GM12878 (cell line): ENCODE measurements at regions not wholly inside any gene's neighbourhood (a gene's known extent, or its start where the extent isn't known, plus 50 kb on each side); places are given as distances from the start of the nearest gene placed in this dataset.

ENCODE experiments used
- ATAC-seq: fragments of 200-7000 bp; cut with Tn5 transposase; 3 replicates; pipeline ENCODE4 v1.9.1; 2020; ENCODE audit warnings: mild to moderate bottlenecking, moderate library complexity
- BruUV-seq: library from RNA; stranded (reverse); fragments of 400-500 nt; replicated peaks from 2 replicates; lab custom pipeline; 2021; lab: Mats Ljungman, UMichigan
- CTCF ChIA-PET: fragments of 300-600 bp; sonication (Branson Sonifier 250); formaldehyde crosslinking; extraction: SDS; loops from one replicate; lab custom pipeline; 2021; ENCODE audit warnings: inconsistent platforms; lab: Yijun Ruan, JAX
- POLR2A ChIA-PET: fragments of 350-600 bp; formaldehyde crosslinking; extraction: SDS; loops from one replicate; lab custom pipeline; 2021; ENCODE audit warnings: inconsistent platforms; lab: Charles Lee
- RAD21 ChIA-PET: fragments of 300-600 bp; sonication (Branson Sonifier 250); formaldehyde crosslinking; loops from one replicate; lab custom pipeline; 2023; ENCODE audit warnings: antibody characterized with exemption; ENCODE audit not compliant: unreplicated experiment; lab: Charles Lee
- SMC1A ChIA-PET: fragments of 300-600 bp; sonication (Branson Sonifier 250); formaldehyde crosslinking; loops from one replicate; lab custom pipeline; 2023; ENCODE audit not compliant: unreplicated experiment, uncharacterized antibody; lab: Charles Lee
- DNase-seq: peaks from one replicate; pipeline ENCODE4 v3.0.0-alpha.2; 2011; ENCODE audit warnings: low read depth, low spot score
- FAIRE-seq: peaks from 3 replicates; lab custom pipeline; 2011; peaks lifted over from hg19 to GRCh38; lab: Jason Lieb, UNC
- H2AFZ ChIP-seq: 2 replicates; pipeline ENCODE4 v1.6.0; 2011; ENCODE audit warnings: low read depth, low read length, control low read depth; ENCODE audit not compliant: control insufficient read depth
- H3K27ac ChIP-seq: 2 replicates; pipeline ENCODE4 v1.5.1; 2011; ENCODE audit warnings: control low read depth; ENCODE audit not compliant: control insufficient read depth, insufficient read depth
- H3K27me3 ChIP-seq, 2 experiments: replicated peaks in 1 of 2; 2 replicates each; pipeline versions ENCODE4 v1.6.0 to v1.6.1; 2011; ENCODE audit warnings: low read length in 1 of 2; ENCODE audit not compliant: control insufficient read depth in 2 of 2, insufficient read depth in 2 of 2
- H3K36me3 ChIP-seq, 2 experiments: 2 replicates each; pipeline ENCODE4 v1.5.1; 2011; ENCODE audit warnings: low read length in 1 of 2; ENCODE audit not compliant: control insufficient read depth in 2 of 2, insufficient read depth in 2 of 2
- H3K4me1 ChIP-seq: 2 replicates; pipeline ENCODE4 v1.6.1; 2011; ENCODE audit warnings: mild to moderate bottlenecking, low read length, moderate library complexity, mixed read lengths; ENCODE audit not compliant: control insufficient read depth, insufficient read depth
- H3K4me2 ChIP-seq: 2 replicates; pipeline ENCODE4 v1.6.0; 2011; ENCODE audit warnings: control low read depth; ENCODE audit not compliant: control insufficient read depth, insufficient read depth
- H3K4me3 ChIP-seq: fragments of 200-600 bp; sonication (generic); 2 replicates; pipeline ENCODE4 v1.5.1; 2016
- H3K79me2 ChIP-seq: 2 replicates; pipeline ENCODE4 v1.6.0; 2011; ENCODE audit warnings: low read length; ENCODE audit not compliant: control insufficient read depth, insufficient read depth
- H3K9ac ChIP-seq: 2 replicates; pipeline ENCODE4 v1.8.0; 2011; ENCODE audit warnings: low read length, control low read depth, mixed read lengths; ENCODE audit not compliant: control insufficient read depth, insufficient read depth
- H3K9me3 ChIP-seq: replicated peaks from 3 replicates; pipeline ENCODE4 v1.5.1; 2011; ENCODE audit warnings: mild to moderate bottlenecking, low read length; ENCODE audit not compliant: control insufficient read depth, insufficient read depth
- H4K20me1 ChIP-seq: 2 replicates; pipeline ENCODE4 v1.6.0; 2011; ENCODE audit not compliant: control insufficient read depth, insufficient read depth
- BHLHE40 ChIP-seq, 2 experiments: fragments of 450-650 bp in 1 of 2; IDR thresholded peaks; 2 replicates each; pipeline ENCODE4 v1.6.1; 2011 to 2017; ENCODE audit warnings: low read depth in 2 of 2, borderline replicate concordance in 1 of 2, improper control_type of control experiment in 1 of 2, low read length in 1 of 2, mild to moderate bottlenecking in 1 of 2
- BRCA1 ChIP-seq: IDR thresholded peaks from 2 replicates; pipeline ENCODE4 v1.6.1; 2011; ENCODE audit warnings: low read depth, low read length, improper control_type of control experiment
- CBFB ChIP-seq: IDR thresholded peaks from 2 replicates; pipeline ENCODE4 v1.6.1; 2016; ENCODE audit warnings: antibody characterized with exemption, low read depth
- CHD2 ChIP-seq: IDR thresholded peaks from 2 replicates; pipeline ENCODE4 v1.6.1; 2011; ENCODE audit warnings: low read depth, low read length, improper control_type of control experiment, borderline replicate concordance
- FOXM1 ChIP-seq: IDR thresholded peaks from 2 replicates; pipeline ENCODE4 v1.6.1; 2012; ENCODE audit warnings: low read depth, mild to moderate bottlenecking, inconsistent platforms, low read length, moderate library complexity
- IKZF1 ChIP-seq: fragments of 450-650 bp; conservative IDR thresholded peaks from 2 replicates; pipeline ENCODE4 v1.6.1; 2017; ENCODE audit warnings: antibody characterized with exemption, mild to moderate bottlenecking
- IRF5 ChIP-seq: fragments of 450-650 bp; IDR thresholded peaks from 2 replicates; pipeline ENCODE4 v1.6.1; 2017; ENCODE audit warnings: borderline replicate concordance
- KAT2A ChIP-seq: conservative IDR thresholded peaks from 2 replicates; pipeline ENCODE4 v1.6.1; 2011; ENCODE audit warnings: low read depth, low read length; ENCODE audit not compliant: control insufficient read depth
- MTA3 ChIP-seq: IDR thresholded peaks from 2 replicates; pipeline ENCODE4 v1.6.1; 2012; ENCODE audit warnings: low read length, inconsistent platforms, borderline replicate concordance
- NR2C1 ChIP-seq: fragments of 450-650 bp; IDR thresholded peaks from 2 replicates; pipeline ENCODE4 v1.6.1; 2017; ENCODE audit warnings: antibody characterized with exemption, mild to moderate bottlenecking, moderate library complexity
- RBBP5 ChIP-seq: fragments of 200-600 bp; sonication (generic); conservative IDR thresholded peaks from 2 replicates; pipeline ENCODE4 v1.6.1; 2016
- RELB ChIP-seq: fragments of 450-650 bp; IDR thresholded peaks from 2 replicates; pipeline ENCODE4 v1.6.1; 2017; ENCODE audit warnings: low read depth, mild to moderate bottlenecking, moderate library complexity
- SMC3 ChIP-seq: IDR thresholded peaks from 2 replicates; pipeline ENCODE4 v1.6.1; 2011; ENCODE audit warnings: low read length, improper control_type of control experiment, borderline replicate concordance
- USF2 ChIP-seq: IDR thresholded peaks from 2 replicates; pipeline ENCODE4 v1.6.1; 2011; ENCODE audit warnings: low read depth, low read length, improper control_type of control experiment, borderline replicate concordance
- ZBTB4 ChIP-seq: fragments of 450-650 bp; formaldehyde crosslinking; IDR thresholded peaks from 2 replicates; pipeline ENCODE4 v1.4.0; 2022; ENCODE audit warnings: mild to moderate bottlenecking, moderate library complexity
- ZNF217 ChIP-seq: fragments of 450-650 bp; IDR thresholded peaks from 2 replicates; pipeline ENCODE4 v1.6.1; 2017; ENCODE audit warnings: antibody characterized with exemption, mild to moderate bottlenecking
- WGBS: methylation state at CpG from one replicate; pipeline ENCODE4 v1.1.6; 2016; ENCODE audit warnings: low lambda C conversion rate; ENCODE audit not compliant: insufficient replicate concordance, insufficient coverage; ENCODE audit errors: missing lambda C conversion rate; 5-methylcytosine and 5-hydroxymethylcytosine counted together
- in situ Hi-C: fragments of 300-500 bp; cut with MboI; formaldehyde crosslinking; loops from 9 replicates; pipeline ENCODE4 v1.14.3; 2018; ENCODE audit warnings: mixed read lengths
- intact Hi-C: fragments of 100-400 bp; cut with micrococcal nuclease; formaldehyde crosslinking; loops from one replicate; pipeline ENCODE4 v1.14.2; 2022; ENCODE audit not compliant: unreplicated experiment

GRCh38 chr21:23247334-23247733 lies 2249.1 kb downstream of the NCAM2 start (continued):
- TF ChIP-seq ZBTB4 (CRISPR knock-in tag): no peak
- TF ChIP-seq IKZF1: no peak
- no peak for TF ChIP-seq MTA3
- TF ChIP-seq FOXM1: no peak
- TF ChIP-seq KAT2A: no peak
- TF ChIP-seq CHD2: no peak
- TF ChIP-seq NR2C1: no peak
- TF ChIP-seq CBFB: no peak
- TF ChIP-seq RELB: no peak

- Histone ChIP-seq H3K4me2 (no peak overlapping the region), H3K4me3 (no peak overlapping the region), H3K36me3 (no peaks in the 10 kb centered on the region), H2AFZ (no peak overlapping the region), H3K4me1 (no peaks in the 10 kb centered on the region), H3K9me3 (no peaks in the 10 kb centered on the region), H3K27ac (no peak overlapping the region), H3K79me2 (no peaks in the 10 kb centered on the region), H3K27me3 (no peaks in the 10 kb centered on the region), H3K9ac (no peak overlapping the region), H4K20me1 (no peaks in the 10 kb centered on the region)
- SMC1A ChIA-PET: no interaction called here
- POLR2A ChIA-PET: no interaction called here
- intact Hi-C loops (no loop called here), in situ Hi-C loops (no loop called here)
- ATAC-seq (no peak), DNase-seq (no peak), FAIRE-seq (no peak)
- WGBS: 15% methylated on average over 2 of the region's 2 CpGs
- CTCF ChIA-PET: no interaction called here
- RAD21 ChIA-PET: no interaction called here
- no TSS peak for BruUV-seq
- no peak for TF ChIP-seq BRCA1
- no peak for TF ChIP-seq BHLHE40 (IDR thresholded peaks at IDR 0.05; ENCODE audit: borderline replicate concordance in 1 of 2, low read depth in 2 of 2, low read length in 1 of 2)
- TF ChIP-seq SMC3: no peak
- no peak for TF ChIP-seq USF2
- TF ChIP-seq RBBP5: no peak
- no peak for TF ChIP-seq RELB
- no peak for TF ChIP-seq IRF5
- no peak for TF ChIP-seq ZNF217
Measured at GRCh38 chr21:23245255-23245654, 2247.0 kb downstream of the NCAM2 start.
